ENCODE measurements at regions not wholly inside any gene's neighbourhood (a gene's known extent, or its start where the extent isn't known, plus 50 kb on each side); places are given as distances from the start of the nearest gene placed in this dataset.

- ATAC-seq (ENCODE audit: low read depth) (no peak), DNase-seq (ENCODE audit: low spot score) (no peak)
- no peak overlapping the region for H3K4me3 ChIP-seq (ENCODE audit: severe bottlenecking)
- H3K4me1 ChIP-seq (ENCODE audit: insufficient read depth, poor library complexity, severe bottlenecking): peaks cover 6% of the 10 kb centered on the region
- no peak for TF ChIP-seq CTCF (IDR thresholded peaks at IDR 0.05; ENCODE audit: poor library complexity, severe bottlenecking)
- no peaks in the 10 kb centered on the region for H3K36me3 ChIP-seq (ENCODE audit: low read depth)
- H3K27me3 ChIP-seq (ENCODE audit: insufficient read depth, poor library complexity, severe bottlenecking): no peaks in the 10 kb centered on the region
- H3K27ac ChIP-seq (ENCODE audit: poor library complexity, severe bottlenecking): no peak overlapping the region
- no peaks in the 10 kb centered on the region for H3K9me3 ChIP-seq (ENCODE audit: severe bottlenecking)
Observed at GRCh38 chr6:19472850-19473249, 364.3 kb upstream of the ID4 start.

DNA sequence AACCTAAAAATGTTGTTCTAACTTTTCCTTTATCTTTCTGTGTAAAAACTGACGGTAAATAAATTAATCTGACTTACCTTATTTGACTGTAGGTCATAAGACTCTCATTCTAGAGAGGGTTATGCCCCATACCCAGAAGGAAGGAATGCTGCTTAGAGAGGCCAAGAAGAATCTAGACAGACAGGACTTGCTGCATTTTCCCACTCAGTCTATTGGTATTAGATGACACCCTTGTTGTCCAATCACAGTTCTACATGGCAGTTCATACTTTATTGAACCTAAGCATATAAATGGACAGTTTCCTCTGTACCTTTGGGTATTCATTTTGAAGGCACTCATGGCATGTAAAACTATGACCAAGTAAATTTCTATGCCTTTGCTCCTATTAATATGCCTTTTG is 359.6 kb upstream of the ID4 start:
- no peak overlapping the region for H3K27ac ChIP-seq (ENCODE audit: poor library complexity, severe bottlenecking)
- no peak for ATAC-seq (ENCODE audit: low read depth)
- H3K36me3 ChIP-seq (ENCODE audit: low read depth): no peaks in the 10 kb centered on the region
- no peak for DNase-seq (ENCODE audit: low spot score)
- no peaks in the 10 kb centered on the region for H3K27me3 ChIP-seq (ENCODE audit: insufficient read depth, poor library complexity, severe bottlenecking)
- no peak for TF ChIP-seq CTCF (IDR thresholded peaks at IDR 0.05; ENCODE audit: poor library complexity, severe bottlenecking)
- H3K4me3 ChIP-seq (ENCODE audit: severe bottlenecking): no peak overlapping the region
- peaks cover 10% of the 10 kb centered on the region for H3K4me1 ChIP-seq (ENCODE audit: insufficient read depth, poor library complexity, severe bottlenecking)
- H3K9me3 ChIP-seq (ENCODE audit: severe bottlenecking): no peaks in the 10 kb centered on the region

- Histone ChIP-seq H3K36me3 (ENCODE audit: low read depth) (no peaks in the 10 kb centered on the region), H3K4me1 (ENCODE audit: insufficient read depth, poor library complexity, severe bottlenecking) (peaks cover 6% of the 10 kb centered on the region), H3K27me3 (ENCODE audit: insufficient read depth, poor library complexity, severe bottlenecking) (no peaks in the 10 kb centered on the region), H3K27ac (ENCODE audit: poor library complexity, severe bottlenecking) (no peak overlapping the region), H3K9me3 (ENCODE audit: severe bottlenecking) (no peaks in the 10 kb centered on the region), H3K4me3 (ENCODE audit: severe bottlenecking) (no peak overlapping the region)
- no peak for TF ChIP-seq CTCF (IDR thresholded peaks at IDR 0.05; ENCODE audit: poor library complexity, severe bottlenecking)
- ATAC-seq (ENCODE audit: low read depth) (no peak), DNase-seq (ENCODE audit: low spot score) (no peak)
Observed at GRCh38 chr6:19478273-19478672, 358.9 kb upstream of the ID4 start.

- no peak for DNase-seq (ENCODE audit: low spot score)
- peak; percentile 77 for ATAC-seq (ENCODE audit: low read depth)
- Histone ChIP-seq H3K27me3 (ENCODE audit: insufficient read depth, poor library complexity, severe bottlenecking) (no peaks in the 10 kb centered on the region), H3K4me3 (ENCODE audit: severe bottlenecking) (no peak overlapping the region), H3K4me1 (ENCODE audit: insufficient read depth, poor library complexity, severe bottlenecking) (peaks cover 6% of the 10 kb centered on the region), H3K27ac (ENCODE audit: poor library complexity, severe bottlenecking) (no peak overlapping the region), H3K36me3 (ENCODE audit: low read depth) (no peaks in the 10 kb centered on the region), H3K9me3 (ENCODE audit: severe bottlenecking) (no peaks in the 10 kb centered on the region)
- TF ChIP-seq CTCF (IDR thresholded peaks at IDR 0.05; ENCODE audit: poor library complexity, severe bottlenecking): no peak
Observed at GRCh38 chr6:19478992-19479391, 358.2 kb upstream of the ID4 start.

DNA sequence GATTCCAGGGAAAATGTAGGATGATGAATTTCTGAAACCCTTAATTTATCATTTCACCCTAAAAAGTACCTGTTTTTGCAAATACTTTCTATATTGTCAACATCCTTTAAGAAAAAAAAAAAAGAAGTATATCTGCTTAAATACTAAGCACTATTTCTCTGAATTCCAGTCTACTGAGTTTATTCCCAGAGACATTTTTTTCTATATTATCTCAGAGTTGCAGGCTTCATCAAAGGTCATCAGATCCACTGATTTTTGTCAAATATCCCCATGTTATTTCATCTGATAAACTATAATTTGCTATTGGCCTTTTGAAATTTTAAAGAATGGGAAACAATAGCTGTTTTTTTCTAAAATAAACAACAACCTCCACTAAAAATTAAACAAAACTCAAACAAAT is 357.6 kb upstream of the ID4 start:
- H3K27ac ChIP-seq (ENCODE audit: poor library complexity, severe bottlenecking): no peak overlapping the region
- H3K27me3 ChIP-seq (ENCODE audit: insufficient read depth, poor library complexity, severe bottlenecking): no peaks in the 10 kb centered on the region
- H3K4me3 ChIP-seq (ENCODE audit: severe bottlenecking): no peak overlapping the region
- H3K36me3 ChIP-seq (ENCODE audit: low read depth): no peaks in the 10 kb centered on the region
- H3K9me3 ChIP-seq (ENCODE audit: severe bottlenecking): no peaks in the 10 kb centered on the region
- no peak for TF ChIP-seq CTCF (IDR thresholded peaks at IDR 0.05; ENCODE audit: poor library complexity, severe bottlenecking)
- peaks cover 6% of the 10 kb centered on the region for H3K4me1 ChIP-seq (ENCODE audit: insufficient read depth, poor library complexity, severe bottlenecking)
- ATAC-seq (ENCODE audit: low read depth): no peak
- no peak for DNase-seq (ENCODE audit: low spot score)

Measured in RWPE2 (cell line).